Breast epithelium (tissue), 4 donors: ENCODE measurements at regions not wholly inside any gene's neighbourhood (a gene's known extent, or its start where the extent isn't known, plus 50 kb on each side); places are given as distances from the start of the nearest gene placed in this dataset.
"Not testable (repeated sequence)": the region's sequence is repeated elsewhere in the genome, so short reads cannot be mapped to it uniquely, and the experiment has no call there.

Source experiments
- DNase-seq, 2 donors: peaks; one replicate each; pipeline ENCODE4 v3.0.0-alpha.2; 2019; ENCODE audit warnings: low spot score in 2 of 2
- H3K27ac ChIP-seq, 2 donors: fragments of 200-600 bp; sonication (generic) in 1 of 2; one replicate each; pipeline ENCODE4 v1.5.1; 2016 to 2019; ENCODE audit warnings: mild to moderate bottlenecking in 1 of 2
- H3K27me3 ChIP-seq, 2 donors: fragments of 200-600 bp; sonication (generic) in 1 of 2; one replicate each; pipeline versions ENCODE4 v1.5.1 to v1.6.0; 2017 to 2019; ENCODE audit warnings: control low read depth in 1 of 2, mild to moderate bottlenecking in 1 of 2
- H3K36me3 ChIP-seq: fragments of 200-600 bp; one replicate; pipeline ENCODE4 v1.5.1; 2019
- H3K4me1 ChIP-seq, 2 donors: fragments of 200-600 bp; sonication (generic); one replicate each; pipeline ENCODE4 v1.5.1; 2016 to 2019; ENCODE audit warnings: control low read depth in 1 of 2
- H3K4me3 ChIP-seq, 3 donors: fragments of 200-600 bp; sonication (generic); 1 replicate in 2 of 3; 2 replicates in 1 of 3; pipeline ENCODE4 v1.5.1; 2016 to 2019; ENCODE audit warnings: mild to moderate bottlenecking in 3 of 3, moderate library complexity in 2 of 3
- H3K9me3 ChIP-seq, 2 donors: fragments of 200-600 bp; sonication (generic) in 1 of 2; one replicate each; pipeline ENCODE4 v1.5.1; 2016 to 2019; ENCODE audit warnings: control low read depth in 1 of 2
- CTCF ChIP-seq, 3 donors: fragments of 450-650 bp; IDR thresholded peaks; one replicate each; pipeline ENCODE4 v1.5.1; 2016 to 2017; ENCODE audit warnings: antibody characterized with exemption in 3 of 3, mild to moderate bottlenecking in 3 of 3, moderate library complexity in 3 of 3
- POLR2A ChIP-seq: fragments of 450-650 bp; IDR thresholded peaks from one replicate; pipeline ENCODE4 v1.6.1; 2016; ENCODE audit warnings: antibody characterized with exemption, mild to moderate bottlenecking, moderate library complexity
- POLR2AphosphoS5 ChIP-seq, 3 donors: sonication (generic); formaldehyde crosslinking; IDR thresholded peaks; one replicate each; pipeline ENCODE4 v1.6.1; 2017; ENCODE audit warnings: antibody characterized with exemption in 3 of 3
- intact Hi-C: fragments of 100-400 bp; cut with DNase I; formaldehyde crosslinking; loops from one replicate; pipeline ENCODE4 v1.15.1; 2023; ENCODE audit warnings: low total_unique reads

GRCh38 chrX:75911716-75912115 is 126.7 kb upstream of the MAGEE2 start:
- no peak for TF ChIP-seq POLR2A
- no peak for TF ChIP-seq CTCF (IDR thresholded peaks at IDR 0.05)
- TF ChIP-seq POLR2AphosphoS5 (IDR thresholded peaks at IDR 0.05): no peak
- H3K4me3 ChIP-seq: no peak overlapping the region
- H3K27me3 ChIP-seq: peaks cover 0 to 40% of the 10 kb centered on the region in 2 donors
- intact Hi-C loops: no loop called here
- no peak overlapping the region for H3K27ac ChIP-seq
- DNase-seq: no peak
- no peaks in the 10 kb centered on the region for H3K4me1 ChIP-seq
- no peaks in the 10 kb centered on the region for H3K36me3 ChIP-seq
- H3K9me3 ChIP-seq: peaks cover 0 to 5% of the 10 kb centered on the region in 2 donors

GRCh38 chrX:75957107-75957610 is 172.1 kb upstream of the MAGEE2 start:
- TF ChIP-seq POLR2A (no peak), POLR2AphosphoS5 (IDR thresholded peaks at IDR 0.05) (no peak), CTCF (IDR thresholded peaks at IDR 0.05) (no peak)
- DNase-seq: no peak
- H3K9me3 ChIP-seq: peaks cover 0 to 9% of the 10 kb centered on the region in 2 donors
- H3K27ac ChIP-seq: no peak overlapping the region
- H3K36me3 ChIP-seq: no peaks in the 10 kb centered on the region
- no peak overlapping the region for H3K4me3 ChIP-seq
- H3K4me1 ChIP-seq: no peaks in the 10 kb centered on the region
- peaks cover 0 to 13% of the 10 kb centered on the region in 2 donors for H3K27me3 ChIP-seq
- intact Hi-C loops: no loop called here

- H3K9me3 ChIP-seq, intact Hi-C loops, DNase-seq, H3K36me3 ChIP-seq, H3K4me1 ChIP-seq, H3K4me3 ChIP-seq, H3K27ac ChIP-seq: not testable (repeated sequence)
- H3K27me3 ChIP-seq: peaks cover 0 to 30% of the 10 kb centered on the region in 2 donors
These were observed 176.3 kb upstream of the MAGEE2 start for GRCh38 chrX:75961321-75961720.

- TF ChIP-seq CTCF (IDR thresholded peaks at IDR 0.05): no peak
- no peak for TF ChIP-seq POLR2A
- no peak for TF ChIP-seq POLR2AphosphoS5 (IDR thresholded peaks at IDR 0.05)
- intact Hi-C loops: no loop called here
- Histone ChIP-seq H3K4me3 (no peak overlapping the region), H3K27ac (no peak overlapping the region), H3K27me3 (peaks cover 0 to 16% of the 10 kb centered on the region in 2 donors), H3K9me3 (peaks cover 0 to 15% of the 10 kb centered on the region in 2 donors), H3K4me1 (no peaks in the 10 kb centered on the region), H3K36me3 (no peaks in the 10 kb centered on the region)
- no peak for DNase-seq
These were observed 178.7 kb upstream of the MAGEE2 start for GRCh38 chrX:75963774-75964173.

GRCh38 chrX:75968293-75968692 is 183.2 kb upstream of the MAGEE2 start:
- Histone ChIP-seq H3K27me3 (peaks cover 0 to 12% of the 10 kb centered on the region in 2 donors), H3K4me3 (no peak overlapping the region), H3K36me3 (no peaks in the 10 kb centered on the region), H3K27ac (no peak overlapping the region), H3K9me3 (peaks cover 0 to 25% of the 10 kb centered on the region in 2 donors), H3K4me1 (no peaks in the 10 kb centered on the region)
- TF ChIP-seq POLR2AphosphoS5 (IDR thresholded peaks at IDR 0.05) (no peak), CTCF (IDR thresholded peaks at IDR 0.05) (no peak), POLR2A (no peak)
- DNase-seq: no peak
- intact Hi-C loops: no loop called here

GRCh38 chrX:75986976-75987375 is 185.9 kb upstream of the PBDC1 start:
- Histone ChIP-seq H3K4me1 (no peaks in the 10 kb centered on the region), H3K36me3 (no peaks in the 10 kb centered on the region), H3K4me3 (no peak overlapping the region), H3K27ac (no peak overlapping the region), H3K27me3 (peaks cover 0 to 56% of the 10 kb centered on the region in 2 donors), H3K9me3 (peaks cover 0 to 4% of the 10 kb centered on the region in 2 donors)
- intact Hi-C loops: no loop called here
- no peak for TF ChIP-seq CTCF (IDR thresholded peaks at IDR 0.05)
- TF ChIP-seq POLR2A: no peak
- no peak for TF ChIP-seq POLR2AphosphoS5 (IDR thresholded peaks at IDR 0.05)
- DNase-seq: no peak
